IMR-90 (cell line): ENCODE measurements at regions not wholly inside any gene's neighbourhood (a gene's known extent, or its start where the extent isn't known, plus 50 kb on each side); places are given as distances from the start of the nearest gene placed in this dataset.
"Not testable (repeated sequence)": the region's sequence is repeated elsewhere in the genome, so short reads cannot be mapped to it uniquely, and the experiment has no call there.

Experiments
- ATAC-seq: fragments of 200-7000 bp; cut with Tn5 transposase; 2 replicates; pipeline ENCODE4 v1.9.1; 2020; ENCODE audit warnings: low read depth, mild to moderate bottlenecking, moderate library complexity
- BruUV-seq: library from RNA; stranded (reverse); fragments of 400-500 nt; replicated peaks from 2 replicates; lab custom pipeline; 2021; lab: Mats Ljungman, UMichigan
- CTCF ChIA-PET: fragments of 300-600 bp; formaldehyde crosslinking; extraction: SDS; loops from one replicate; lab custom pipeline; 2021; ENCODE audit warnings: antibody characterized with exemption; lab: Yijun Ruan, JAX
- POLR2A ChIA-PET: fragments of 300-600 bp; sonication (Branson Sonifier 250); formaldehyde crosslinking; loops from one replicate; lab custom pipeline; 2022; ENCODE audit warnings: antibody characterized with exemption; ENCODE audit not compliant: unreplicated experiment; lab: Charles Lee
- DNase-seq: peaks from one replicate; pipeline ENCODE4 v3.0.0; 2013
- H2AFZ ChIP-seq: replicated peaks from 2 replicates; pipeline ENCODE3; 2013; ENCODE audit warnings: low read length, mild to moderate bottlenecking; ENCODE audit not compliant: poor library complexity
- H2AK5ac ChIP-seq: 2 replicates; pipeline ENCODE4 v1.6.1; 2013; ENCODE audit warnings: low read depth, low read length, inconsistent platforms
- H2AK9ac ChIP-seq: replicated peaks from 2 replicates; pipeline ENCODE3; 2013; ENCODE audit warnings: mild to moderate bottlenecking, low read depth, low read length, moderate library complexity; ENCODE audit not compliant: poor library complexity
- H2BK120ac ChIP-seq: 2 replicates; pipeline ENCODE4 v1.6.1; 2013; ENCODE audit warnings: low read depth, low read length, inconsistent platforms
- H2BK15ac ChIP-seq: 3 replicates; pipeline ENCODE4 v1.6.1; 2013; ENCODE audit warnings: low read depth, low read length, inconsistent platforms
- H2BK20ac ChIP-seq: 2 replicates; pipeline ENCODE4 v1.6.1; 2013; ENCODE audit warnings: low read depth, mild to moderate bottlenecking, inconsistent platforms, low read length, moderate library complexity
- H2BK5ac ChIP-seq: 2 replicates; pipeline ENCODE4 v1.6.1; 2013; ENCODE audit warnings: mild to moderate bottlenecking, low read depth, low read length, inconsistent platforms; ENCODE audit not compliant: poor library complexity, severe bottlenecking
- H3K14ac ChIP-seq: replicated peaks from 2 replicates; pipeline ENCODE4 v1.6.1; 2013; ENCODE audit warnings: low read depth, low read length, inconsistent platforms
- H3K18ac ChIP-seq: 2 replicates; pipeline ENCODE4 v1.6.1; 2013; ENCODE audit warnings: low read depth, low read length, control low read depth
- H3K23ac ChIP-seq: 2 replicates; pipeline ENCODE4 v1.6.1; 2013; ENCODE audit warnings: low read depth, low read length, inconsistent platforms
- H3K27ac ChIP-seq: 2 replicates; pipeline ENCODE4 v1.5.1; 2013; ENCODE audit warnings: mild to moderate bottlenecking, control low read depth, low read length; ENCODE audit not compliant: insufficient read depth
- H3K27me3 ChIP-seq: 2 replicates; pipeline ENCODE4 v1.6.1; 2013; ENCODE audit warnings: low read length; ENCODE audit not compliant: control insufficient read depth, insufficient read depth
- H3K36me3 ChIP-seq: 2 replicates; pipeline ENCODE4 v1.6.1; 2013; ENCODE audit warnings: low read length, mixed read lengths; ENCODE audit not compliant: control insufficient read depth, insufficient read depth
- H3K4ac ChIP-seq: 2 replicates; pipeline ENCODE4 v1.6.1; 2013; ENCODE audit warnings: low read depth, low read length, inconsistent platforms
- H3K4me1 ChIP-seq: 2 replicates; pipeline ENCODE4 v1.6.1; 2013; ENCODE audit warnings: low read length, mixed read lengths; ENCODE audit not compliant: control insufficient read depth, insufficient read depth
- H3K4me2 ChIP-seq: 2 replicates; pipeline ENCODE4 v1.6.1; 2013; ENCODE audit warnings: low read depth, mild to moderate bottlenecking, control low read depth, low read length, moderate library complexity
- H3K4me3 ChIP-seq: 2 replicates; pipeline ENCODE4 v1.5.1; 2013; ENCODE audit warnings: low read depth, mild to moderate bottlenecking, control low read depth, low read length, moderate library complexity; ENCODE audit not compliant: insufficient read depth
- H3K56ac ChIP-seq: 2 replicates; pipeline ENCODE4 v1.6.1; 2013; ENCODE audit warnings: low read length, inconsistent platforms; ENCODE audit not compliant: insufficient read depth; ENCODE audit errors: extremely low read depth
- H3K79me1 ChIP-seq, 2 experiments: 2 replicates each; pipeline ENCODE4 v1.6.1; 2013; ENCODE audit warnings: low read length in 2 of 2, inconsistent platforms in 1 of 2, low read depth in 1 of 2
- H3K9ac ChIP-seq: 2 replicates; pipeline ENCODE4 v1.6.1; 2013; ENCODE audit warnings: low read depth, low read length, control low read depth
- H3K9me1 ChIP-seq: 2 replicates; pipeline ENCODE4 v1.6.1; 2013; ENCODE audit warnings: low read length, inconsistent platforms; ENCODE audit not compliant: insufficient read depth
- H3K9me3 ChIP-seq: 2 replicates; pipeline ENCODE4 v1.6.1; 2013; ENCODE audit warnings: low read length; ENCODE audit not compliant: control insufficient read depth, insufficient read depth
- H4K20me1 ChIP-seq: 2 replicates; pipeline ENCODE4 v1.6.1; 2013; ENCODE audit warnings: low read length, inconsistent platforms; ENCODE audit not compliant: insufficient read depth
- H4K5ac ChIP-seq: 2 replicates; pipeline ENCODE4 v1.6.1; 2013; ENCODE audit warnings: mild to moderate bottlenecking, low read depth, low read length, control low read depth
- H4K8ac ChIP-seq, 2 experiments: 2 replicates each; pipeline ENCODE4 v1.6.1; 2013; ENCODE audit warnings: low read depth in 2 of 2, low read length in 2 of 2, control low read depth in 1 of 2, inconsistent platforms in 1 of 2
- H4K91ac ChIP-seq: 2 replicates; pipeline ENCODE4 v1.6.1; 2013; ENCODE audit warnings: low read depth, low read length, inconsistent platforms; ENCODE audit not compliant: insufficient read depth
- CHD1 ChIP-seq: IDR thresholded peaks from 2 replicates; pipeline ENCODE4 v1.6.1; 2012; ENCODE audit warnings: low read depth, low read length, improper control_type of control experiment
- ELK1 ChIP-seq: fragments of 150-350 bp; IDR thresholded peaks from 2 replicates; pipeline ENCODE4 v1.6.1; 2016; ENCODE audit warnings: low read depth, mild to moderate bottlenecking, low read length, moderate library complexity, borderline replicate concordance
- MAFK ChIP-seq: IDR thresholded peaks from 2 replicates; pipeline ENCODE4 v1.6.1; 2012; ENCODE audit warnings: low read depth, low read length, improper control_type of control experiment
- POLR2A ChIP-seq: IDR thresholded peaks from 2 replicates; pipeline ENCODE4 v1.6.1; 2012; ENCODE audit warnings: mild to moderate bottlenecking, low read depth, low read length
- RAD21 ChIP-seq: IDR thresholded peaks from 2 replicates; pipeline ENCODE4 v1.6.1; 2012; ENCODE audit warnings: low read length, improper control_type of control experiment
- SMC3 ChIP-seq: fragments of 150-350 bp; IDR thresholded peaks from 2 replicates; pipeline ENCODE4 v1.6.1; 2016; ENCODE audit warnings: low read depth, mild to moderate bottlenecking, antibody characterized with exemption, low read length, moderate library complexity
- USF2 ChIP-seq: fragments of 150-350 bp; IDR thresholded peaks from 2 replicates; pipeline ENCODE4 v1.6.1; 2017; ENCODE audit warnings: mild to moderate bottlenecking, antibody characterized with exemption, low read length, low read depth
- WGBS, 2 experiments: methylation state at CpG; one replicate each; pipeline versions ENCODE4 v1.1.5 to v1.1.7; 2013; ENCODE audit warnings: missing lambda C conversion rate in 2 of 2; ENCODE audit not compliant: insufficient read length in 1 of 2; ENCODE audit errors: extremely low coverage in 2 of 2; 5-methylcytosine and 5-hydroxymethylcytosine counted together
- dilution Hi-C: fragments of 300-500 bp; cut with HindIII; formaldehyde crosslinking; loops from one replicate; pipeline ENCODE4 v1.14.3; 2018; ENCODE audit warnings: low sequenced_read_pairs; ENCODE audit not compliant: unreplicated experiment
- in situ Hi-C: fragments of 300-500 bp; cut with MboI; formaldehyde crosslinking; loops from 3 replicates; pipeline ENCODE4 v1.14.3; 2019; ENCODE audit warnings: low sequenced_read_pairs, inconsistent platforms, mixed read lengths
- intact Hi-C: fragments of 100-400 bp; cut with micrococcal nuclease; formaldehyde crosslinking; loops from 2 replicates; pipeline ENCODE4 v1.10.0; 2022

GRCh38 chr2:123614596-123614995, 410.5 kb upstream of the CNTNAP5 start:
- H3K79me1 ChIP-seq: no peaks in the 10 kb centered on the region
- H4K20me1 ChIP-seq: no peaks in the 10 kb centered on the region
- H2BK20ac ChIP-seq: no peak overlapping the region
- H3K4me2 ChIP-seq: no peak overlapping the region
- H3K4me3 ChIP-seq: no peak overlapping the region
- no peaks in the 10 kb centered on the region for H3K36me3 ChIP-seq
- DNase-seq (no peak), ATAC-seq (no peak)
- H3K14ac ChIP-seq: no peak overlapping the region
- BruUV-seq: no TSS peak
- no peak overlapping the region for H2BK5ac ChIP-seq
- H3K27me3 ChIP-seq: no peaks in the 10 kb centered on the region
- H3K9ac ChIP-seq: no peak overlapping the region
- H2AK9ac ChIP-seq: no peak overlapping the region
- no peak overlapping the region for H3K56ac ChIP-seq
- ChIA-PET CTCF (no interaction called here), POLR2A (no interaction called here)
- H2BK120ac ChIP-seq: no peak overlapping the region
- H2BK15ac ChIP-seq: no peak overlapping the region
- no peak overlapping the region for H2AK5ac ChIP-seq
- H3K4ac ChIP-seq: no peak overlapping the region
- H3K9me3 ChIP-seq: peaks cover 18% of the 10 kb centered on the region
- no peak overlapping the region for H3K18ac ChIP-seq
- no peaks in the 10 kb centered on the region for H3K4me1 ChIP-seq
- no peak overlapping the region for H4K5ac ChIP-seq
- no peak overlapping the region for H3K27ac ChIP-seq
- no peak overlapping the region for H4K8ac ChIP-seq
- TF ChIP-seq ELK1 (no peak), POLR2A (no peak), USF2 (no peak), MAFK (no peak), SMC3 (no peak), RAD21 (no peak), CHD1 (no peak)
- H3K9me1 ChIP-seq: no peaks in the 10 kb centered on the region
- intact Hi-C loops: no loop called here
- dilution Hi-C loops: no loop called here
- H2AFZ ChIP-seq: no peak overlapping the region
- in situ Hi-C loops: no loop called here
- no peak overlapping the region for H4K91ac ChIP-seq
- no peak overlapping the region for H3K23ac ChIP-seq

- ATAC-seq, H4K5ac ChIP-seq, H2AK9ac ChIP-seq, intact Hi-C loops, H3K27me3 ChIP-seq, H3K56ac ChIP-seq, H3K4me3 ChIP-seq, H3K14ac ChIP-seq, POLR2A ChIA-PET, H3K4me1 ChIP-seq, H3K4me2 ChIP-seq, H3K18ac ChIP-seq, H2BK5ac ChIP-seq, in situ Hi-C loops, H3K79me1 ChIP-seq, BruUV-seq, H3K27ac ChIP-seq, H3K23ac ChIP-seq, H2AFZ ChIP-seq, H2BK15ac ChIP-seq, H2AK5ac ChIP-seq, H4K8ac ChIP-seq, H4K20me1 ChIP-seq, H4K91ac ChIP-seq, H3K4ac ChIP-seq, DNase-seq, H3K9me1 ChIP-seq, H3K9ac ChIP-seq, CTCF ChIA-PET, dilution Hi-C loops, H2BK120ac ChIP-seq, H3K36me3 ChIP-seq, H2BK20ac ChIP-seq: not testable (repeated sequence)
- WGBS, 2 experiments: no CpG with 5 or more reads among the region's 8 CpGs
- H3K9me3 ChIP-seq: peaks cover 12% of the 10 kb centered on the region; the same call in 1 of the 2 replicates
Observed at GRCh38 chr2:123618642-123619041, 406.4 kb upstream of the CNTNAP5 start.
